Mesodermal cell (in vitro differentiated cells): ENCODE measurements at regions not wholly inside any gene's neighbourhood (a gene's known extent, or its start where the extent isn't known, plus 50 kb on each side); places are given as distances from the start of the nearest gene placed in this dataset.
A peak's percentile ranks its signal among the peaks of the same experiment; 100 is the strongest.
"Not testable (repeated sequence)": the region's sequence is repeated elsewhere in the genome, so short reads cannot be mapped to it uniquely, and the experiment has no call there.

Source experiments
- H3K27ac ChIP-seq: 2 replicates; pipeline ENCODE4 v1.7.0; 2013; ENCODE audit warnings: mild to moderate bottlenecking, low read depth, low read length, moderate library complexity; ENCODE audit not compliant: severe bottlenecking
- H3K36me3 ChIP-seq: 2 replicates; pipeline ENCODE4 v1.7.1; 2013; ENCODE audit warnings: mild to moderate bottlenecking, low read length, moderate library complexity; ENCODE audit not compliant: control insufficient read depth, insufficient read depth
- H3K4me1 ChIP-seq: one replicate; pipeline ENCODE4 v1.7.1; 2013; ENCODE audit warnings: mild to moderate bottlenecking, low read length; ENCODE audit not compliant: insufficient read depth, control insufficient read depth, poor library complexity, severe bottlenecking
- H3K4me3 ChIP-seq: 2 replicates; pipeline ENCODE4 v1.7.0; 2013; ENCODE audit warnings: low read length, control low read depth, mild to moderate bottlenecking; ENCODE audit not compliant: insufficient read depth, poor library complexity, severe bottlenecking; ENCODE audit errors: extremely low read depth
- H3K9me3 ChIP-seq: 2 replicates; pipeline ENCODE4 v1.7.1; 2013; ENCODE audit warnings: mild to moderate bottlenecking, low read length, moderate library complexity; ENCODE audit not compliant: control insufficient read depth
- WGBS, 2 experiments: methylation state at CpG; one replicate each; pipeline ENCODE4 v1.1.5; 2013; ENCODE audit warnings: missing lambda C conversion rate in 2 of 2; ENCODE audit not compliant: insufficient coverage in 2 of 2; 5-methylcytosine and 5-hydroxymethylcytosine counted together

DNA sequence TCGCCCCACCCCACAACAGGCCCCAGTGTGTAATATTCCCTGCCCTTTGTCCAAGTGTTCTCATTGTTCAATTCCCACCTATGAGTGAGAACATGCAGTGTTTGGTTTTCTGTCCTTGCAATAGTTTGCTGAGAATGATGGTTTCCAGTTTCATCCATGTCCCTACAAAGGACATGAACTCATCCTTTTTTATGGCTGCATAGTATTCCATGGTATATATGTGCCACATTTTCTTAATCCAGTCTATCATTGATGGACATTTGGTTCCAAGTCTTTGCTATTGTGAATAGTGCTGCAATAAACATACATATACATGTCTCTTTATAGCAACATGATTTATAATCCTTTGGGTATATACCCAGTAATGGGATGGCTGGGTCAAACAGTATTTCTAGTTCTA is 132.7 kb downstream of the SNX10 start:
- H3K4me1 ChIP-seq, H3K36me3 ChIP-seq, H3K9me3 ChIP-seq, H3K27ac ChIP-seq, H3K4me3 ChIP-seq: not testable (repeated sequence)
- WGBS, 2 experiments = 100% methylated on average over 1 of the region's 1 CpG; no CpG with 5 or more reads in 1 of the 2 experiments

DNA sequence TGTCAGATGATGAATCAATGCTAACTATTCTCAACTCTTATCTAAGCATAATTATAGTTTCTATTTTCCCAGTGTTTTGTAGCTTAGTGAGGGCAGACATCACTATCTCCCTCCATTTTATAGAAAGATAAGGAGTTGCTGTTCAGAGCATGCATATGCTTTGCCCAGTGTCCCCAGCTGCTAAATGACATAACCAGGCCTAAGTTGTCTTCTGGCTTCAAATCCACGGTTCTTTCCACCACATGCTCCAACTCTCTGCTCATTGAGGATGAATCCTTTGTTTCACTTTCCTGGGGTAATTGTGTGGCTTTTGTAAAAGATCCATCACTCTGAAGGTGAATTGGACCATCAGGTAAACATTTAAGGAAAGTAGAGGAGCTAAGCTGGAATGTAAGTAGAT is 134.0 kb downstream of the SNX10 start:
- Histone ChIP-seq H3K9me3 (no peaks in the 10 kb centered on the region), H3K36me3 (no peaks in the 10 kb centered on the region), H3K4me1 (peaks cover 4% of the 10 kb centered on the region), H3K4me3 (no peak overlapping the region), H3K27ac (no peak overlapping the region)
- WGBS, 2 experiments = 71% methylated on average over 1 of the region's 1 CpG; no CpG with 5 or more reads in 1 of the 2 experiments

DNA sequence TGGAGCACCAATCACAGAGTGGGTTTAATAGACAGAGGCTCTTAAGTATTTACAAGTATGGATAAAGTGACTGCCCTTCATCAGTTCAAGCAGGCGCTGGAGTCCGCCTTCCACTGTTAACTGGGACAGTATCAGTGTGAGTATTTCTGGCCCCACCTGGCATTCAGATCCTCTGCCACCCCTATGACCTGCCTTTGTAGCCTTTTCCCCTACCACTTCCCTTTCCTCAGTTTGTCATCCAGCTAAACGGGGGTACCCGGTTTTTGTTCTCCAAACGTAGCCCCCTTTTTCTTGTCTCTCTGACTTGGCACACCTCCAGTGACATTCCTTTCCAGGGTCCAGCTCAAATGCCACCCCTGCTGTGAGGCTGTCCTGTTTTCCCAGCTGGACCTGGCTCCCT is 134.4 kb downstream of the SNX10 start:
- Histone ChIP-seq H3K4me3 (no peak overlapping the region), H3K9me3 (no peaks in the 10 kb centered on the region), H3K36me3 (no peaks in the 10 kb centered on the region), H3K4me1 (peaks cover 4% of the 10 kb centered on the region), H3K27ac (no peak overlapping the region)
- 62 to 63% methylated on average over 5 of the region's 5 CpGs for WGBS, 2 experiments

GRCh38 chr7:26428571-26428970 is 136.9 kb downstream of the SNX10 start:
- no peaks in the 10 kb centered on the region for H3K36me3 ChIP-seq

GRCh38 chr7:26429168-26429567 is 137.5 kb downstream of the SNX10 start:
- H3K36me3 ChIP-seq = no peaks in the 10 kb centered on the region
- peaks cover 4% of the 10 kb centered on the region for H3K4me1 ChIP-seq
- 100% methylated on average over 1 to 2 of the region's 5 CpGs for WGBS, 2 experiments
- H3K4me3 ChIP-seq = no peak overlapping the region
- H3K27ac ChIP-seq = no peak overlapping the region
- H3K9me3 ChIP-seq = no peaks in the 10 kb centered on the region

More at GRCh38 chr7:26428571-26428970, 136.9 kb downstream of the SNX10 start:
- H3K4me3 ChIP-seq = no peak overlapping the region
- H3K9me3 ChIP-seq = no peaks in the 10 kb centered on the region
- WGBS, 2 experiments = 83% methylated on average over 1 of the region's 3 CpGs; no CpG with 5 or more reads in 1 of the 2 experiments
- peaks cover 4% of the 10 kb centered on the region for H3K4me1 ChIP-seq
- no peak overlapping the region for H3K27ac ChIP-seq

DNA sequence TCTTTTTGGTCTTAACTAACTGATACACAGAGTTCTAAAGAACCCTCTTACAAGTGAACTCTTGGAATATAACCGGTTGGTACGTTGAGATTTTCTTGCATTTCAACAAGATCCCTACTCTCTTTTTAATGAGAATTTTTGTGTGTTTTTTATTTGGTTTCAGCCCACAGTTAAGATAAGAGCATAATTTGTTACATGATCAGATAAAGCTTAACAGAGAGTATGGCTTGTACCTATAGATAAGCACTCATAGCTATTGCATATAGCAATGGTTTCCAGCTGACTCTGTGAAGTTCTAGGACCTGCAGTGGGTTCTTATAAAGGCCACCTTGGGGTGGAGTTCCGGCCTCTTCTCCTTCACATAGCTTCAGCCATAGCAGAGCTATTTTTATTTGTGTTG is 143.3 kb downstream of the SNX10 start:
- no peak overlapping the region for H3K4me3 ChIP-seq
- H3K4me1 ChIP-seq = peaks cover 3% of the 10 kb centered on the region
- WGBS, 2 experiments = no CpG with 5 or more reads among the region's 3 CpGs
- no peaks in the 10 kb centered on the region for H3K36me3 ChIP-seq
- H3K9me3 ChIP-seq = peaks cover 4% of the 10 kb centered on the region
- no peak overlapping the region for H3K27ac ChIP-seq

- Histone ChIP-seq H3K4me3 (no peak overlapping the region), H3K4me1 (peaks cover 17% of the 10 kb centered on the region), H3K27ac (no peak overlapping the region), H3K9me3 (peaks cover 4% of the 10 kb centered on the region), H3K36me3 (no peaks in the 10 kb centered on the region)
- 84 to 88% methylated on average over 1 to 2 of the region's 4 CpGs for WGBS, 2 experiments
Measured at GRCh38 chr7:26437003-26437532, 145.4 kb downstream of the SNX10 start.

- WGBS, 2 experiments = 80% methylated on average over 1 of the region's 1 CpG; no CpG with 5 or more reads in 1 of the 2 experiments
- H3K27ac ChIP-seq = no peak overlapping the region
- H3K9me3 ChIP-seq = peaks cover 4% of the 10 kb centered on the region
- no peaks in the 10 kb centered on the region for H3K36me3 ChIP-seq
- peaks cover 17% of the 10 kb centered on the region for H3K4me1 ChIP-seq
- H3K4me3 ChIP-seq = no peak overlapping the region
Measured at GRCh38 chr7:26438078-26438477, 146.4 kb downstream of the SNX10 start.

- peak overlapping the region; percentile 83 for H3K27ac ChIP-seq
- peaks cover 17% of the 10 kb centered on the region for H3K4me1 ChIP-seq
Measured at GRCh38 chr7:26439521-26440232, 148.0 kb downstream of the SNX10 start.

DNA sequence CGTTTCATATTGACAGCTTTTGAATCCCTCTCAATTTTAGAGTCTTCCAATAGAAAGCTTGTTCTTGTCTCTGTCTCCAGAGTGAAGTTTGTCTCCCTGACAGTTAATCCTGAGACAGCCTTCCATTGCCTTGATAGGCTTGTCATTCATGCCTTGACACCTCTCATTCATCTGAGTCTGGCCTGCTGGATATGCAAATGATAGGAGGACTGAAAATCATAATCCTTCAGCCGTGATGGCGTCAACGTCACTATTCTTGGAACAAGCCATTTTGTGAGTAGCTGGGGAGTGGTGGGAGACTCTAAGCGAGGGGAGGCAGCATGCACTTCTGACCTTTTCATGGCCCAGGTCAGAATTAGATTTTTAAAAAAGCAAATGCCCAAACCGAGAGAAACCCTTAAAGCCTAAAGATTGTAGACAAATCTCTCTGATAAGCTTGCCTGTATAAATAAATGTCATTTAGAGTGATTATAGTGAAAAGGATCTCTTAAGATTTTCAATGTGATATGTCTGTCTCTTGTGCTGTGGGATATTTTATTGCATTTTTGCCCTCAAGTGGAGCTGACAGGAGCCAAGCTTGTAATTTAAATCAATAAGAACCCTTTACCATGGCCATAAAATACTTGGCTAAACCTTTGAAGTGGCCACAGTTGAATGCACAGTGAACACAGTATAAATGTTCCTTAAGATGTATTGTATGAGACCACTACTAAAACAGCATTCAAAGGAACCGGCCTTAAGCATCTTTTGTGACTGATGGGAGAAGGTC is 148.8 kb downstream of the SNX10 start:
- no peak overlapping the region for H3K4me3 ChIP-seq
- H3K4me1 ChIP-seq = peaks cover 17% of the 10 kb centered on the region
- no peaks in the 10 kb centered on the region for H3K36me3 ChIP-seq
- H3K27ac ChIP-seq = peak overlapping the region; percentile 83
- WGBS, 2 experiments = 68 to 76% methylated on average over 6 to 7 of the region's 7 CpGs
- no peaks in the 10 kb centered on the region for H3K9me3 ChIP-seq

More at GRCh38 chr7:26439521-26440232, 148.0 kb downstream of the SNX10 start:
- WGBS, 2 experiments = 77 to 78% methylated on average over 4 to 5 of the region's 7 CpGs
- no peaks in the 10 kb centered on the region for H3K36me3 ChIP-seq
- peaks cover 2% of the 10 kb centered on the region for H3K9me3 ChIP-seq
- no peak overlapping the region for H3K4me3 ChIP-seq
